Neural cell (in vitro differentiated cells): ENCODE measurements at regions not wholly inside any gene's neighbourhood (a gene's known extent, or its start where the extent isn't known, plus 50 kb on each side); places are given as distances from the start of the nearest gene placed in this dataset.

Experiments used
- POLR2AphosphoS5 ChIP-seq: IDR thresholded peaks from 2 replicates; pipeline ENCODE4 v1.6.1; 2012
- REST ChIP-seq: IDR thresholded peaks from 2 replicates; pipeline ENCODE4 v1.6.1; 2012; ENCODE audit warnings: borderline replicate concordance
- TF ChIP-seq, protein P1 (sequence below): fragments of 450-650 bp; IDR thresholded peaks from 2 replicates; pipeline ENCODE4 v1.5.1; 2014; ENCODE audit warnings: antibody characterized with exemption, mild to moderate bottlenecking, moderate library complexity; ENCODE audit not compliant: poor library complexity, severe bottlenecking

DNA sequence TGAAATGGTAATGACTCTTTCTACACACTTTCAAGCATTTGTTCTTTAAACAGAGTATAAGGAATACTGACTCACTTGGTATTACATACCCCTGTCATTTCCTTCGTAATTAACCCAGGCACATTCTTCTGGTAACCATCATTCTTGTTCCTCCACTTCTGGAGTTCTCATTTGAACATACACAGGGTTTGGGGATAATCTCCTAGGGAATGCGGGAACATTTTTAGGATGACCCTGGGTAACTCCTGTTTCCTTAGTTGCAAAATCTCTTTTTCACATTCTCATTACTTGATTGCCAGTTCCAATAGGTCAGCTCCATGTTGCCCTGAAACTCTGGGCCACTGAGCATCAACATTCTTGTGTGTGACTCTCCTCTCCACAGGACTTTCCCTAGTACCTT lies 51.5 kb upstream of the E2F3 start:
- TF ChIP-seq REST (no peak), POLR2AphosphoS5 (no peak)
- TF ChIP-seq, protein P1, sequence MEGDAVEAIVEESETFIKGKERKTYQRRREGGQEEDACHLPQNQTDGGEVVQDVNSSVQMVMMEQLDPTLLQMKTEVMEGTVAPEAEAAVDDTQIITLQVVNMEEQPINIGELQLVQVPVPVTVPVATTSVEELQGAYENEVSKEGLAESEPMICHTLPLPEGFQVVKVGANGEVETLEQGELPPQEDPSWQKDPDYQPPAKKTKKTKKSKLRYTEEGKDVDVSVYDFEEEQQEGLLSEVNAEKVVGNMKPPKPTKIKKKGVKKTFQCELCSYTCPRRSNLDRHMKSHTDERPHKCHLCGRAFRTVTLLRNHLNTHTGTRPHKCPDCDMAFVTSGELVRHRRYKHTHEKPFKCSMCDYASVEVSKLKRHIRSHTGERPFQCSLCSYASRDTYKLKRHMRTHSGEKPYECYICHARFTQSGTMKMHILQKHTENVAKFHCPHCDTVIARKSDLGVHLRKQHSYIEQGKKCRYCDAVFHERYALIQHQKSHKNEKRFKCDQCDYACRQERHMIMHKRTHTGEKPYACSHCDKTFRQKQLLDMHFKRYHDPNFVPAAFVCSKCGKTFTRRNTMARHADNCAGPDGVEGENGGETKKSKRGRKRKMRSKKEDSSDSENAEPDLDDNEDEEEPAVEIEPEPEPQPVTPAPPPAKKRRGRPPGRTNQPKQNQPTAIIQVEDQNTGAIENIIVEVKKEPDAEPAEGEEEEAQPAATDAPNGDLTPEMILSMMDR: no peak
